HG03097 (cell line): ENCODE measurements at regions not wholly inside any gene's neighbourhood (a gene's known extent, or its start where the extent isn't known, plus 50 kb on each side); places are given as distances from the start of the nearest gene placed in this dataset.
"Not testable (repeated sequence)": the region's sequence is repeated elsewhere in the genome, so short reads cannot be mapped to it uniquely, and the experiment has no call there.

Source experiments
- ATAC-seq: cut with Tn5 transposase; IDR thresholded peaks from one replicate; pipeline ENCODE4 v1.9.1; 2021; ENCODE audit not compliant: unreplicated experiment, low FRiP score

- no peak for ATAC-seq
Measured at GRCh38 chr3:181917027-181917426, 205.3 kb downstream of the SOX2 start.

- ATAC-seq: no peak
Measured at GRCh38 chr3:181919375-181919774, 207.7 kb downstream of the SOX2 start.

GRCh38 chr3:181920409-181920808, 208.7 kb downstream of the SOX2 start:
- ATAC-seq: no peak

- ATAC-seq: no peak
Measured at GRCh38 chr3:181921220-181921619, 209.5 kb downstream of the SOX2 start.

- ATAC-seq: not testable (repeated sequence)
Measured at GRCh38 chr3:181925841-181926240, 214.1 kb downstream of the SOX2 start.

- no peak for ATAC-seq
Measured at GRCh38 chr3:181929501-181929900, 217.8 kb downstream of the SOX2 start.

GRCh38 chr3:181930105-181930504, 218.4 kb downstream of the SOX2 start:
- no peak for ATAC-seq

GRCh38 chr3:181932039-181932438, 220.3 kb downstream of the SOX2 start:
- ATAC-seq: no peak

GRCh38 chr3:181933052-181933618, 221.4 kb downstream of the SOX2 start:
- no peak for ATAC-seq

- no peak for ATAC-seq
Measured at GRCh38 chr3:181935915-181936314, 224.2 kb downstream of the SOX2 start.

- ATAC-seq: no peak
Measured at GRCh38 chr3:181936774-181937173, 225.0 kb downstream of the SOX2 start.

GRCh38 chr3:181938580-181938979, 226.9 kb downstream of the SOX2 start:
- not testable (repeated sequence) for ATAC-seq

GRCh38 chr3:181940703-181941102, 229.0 kb downstream of the SOX2 start:
- ATAC-seq: no peak

- ATAC-seq: no peak
Measured at GRCh38 chr3:181941250-181941649, 229.5 kb downstream of the SOX2 start.

- no peak for ATAC-seq
Measured at GRCh38 chr3:181943285-181943684, 231.6 kb downstream of the SOX2 start.

GRCh38 chr3:181947606-181948005, 235.9 kb downstream of the SOX2 start:
- ATAC-seq: no peak

- no peak for ATAC-seq
Measured at GRCh38 chr3:181948286-181948685, 236.6 kb downstream of the SOX2 start.

- ATAC-seq: no peak
Measured at GRCh38 chr3:181952221-181952620, 240.5 kb downstream of the SOX2 start.

- no peak for ATAC-seq
Measured at GRCh38 chr3:181952929-181953328, 241.2 kb downstream of the SOX2 start.

GRCh38 chr3:181955566-181955965, 243.8 kb downstream of the SOX2 start:
- no peak for ATAC-seq

- ATAC-seq: no peak
Measured at GRCh38 chr3:181956122-181956521, 244.4 kb downstream of the SOX2 start.

- no peak for ATAC-seq
Measured at GRCh38 chr3:181966393-181966792, 254.7 kb downstream of the SOX2 start.

GRCh38 chr3:181969925-181970324, 258.2 kb downstream of the SOX2 start:
- no peak for ATAC-seq
